H9 (cell line): ENCODE measurements at regions not wholly inside any gene's neighbourhood (a gene's known extent, or its start where the extent isn't known, plus 50 kb on each side); places are given as distances from the start of the nearest gene placed in this dataset.

ENCODE experiments used
- DNase-seq: peaks from one replicate; pipeline ENCODE4 v3.0.0-alpha.2; 2017
- H2AFZ ChIP-seq: one replicate; pipeline ENCODE4 v1.6.1; 2013; ENCODE audit warnings: mild to moderate bottlenecking, low read length, control low read depth, moderate library complexity
- H2AK5ac ChIP-seq: 2 replicates; pipeline ENCODE4 v1.6.1; 2013; ENCODE audit warnings: low read length, control low read depth, mixed read lengths; ENCODE audit not compliant: insufficient read length
- H2BK120ac ChIP-seq: one replicate; pipeline ENCODE4 v1.6.1; 2013; ENCODE audit warnings: low read depth, mild to moderate bottlenecking, low read length, control low read depth, inconsistent platforms; ENCODE audit not compliant: poor library complexity, severe bottlenecking
- H2BK12ac ChIP-seq: 2 replicates; pipeline ENCODE4 v1.6.1; 2013; ENCODE audit warnings: low read length, control low read depth, mixed read lengths, low read depth; ENCODE audit not compliant: insufficient read length
- H2BK15ac ChIP-seq: 2 replicates; pipeline ENCODE4 v1.6.1; 2013; ENCODE audit warnings: low read depth, low read length, control low read depth
- H2BK20ac ChIP-seq: one replicate; pipeline ENCODE4 v1.6.1; 2013; ENCODE audit warnings: low read depth, mild to moderate bottlenecking, low read length, control low read depth, inconsistent platforms; ENCODE audit not compliant: poor library complexity, severe bottlenecking
- H2BK5ac ChIP-seq: 2 replicates; pipeline ENCODE4 v1.6.1; 2013; ENCODE audit warnings: low read length, control low read depth, mixed read lengths; ENCODE audit not compliant: insufficient read length
- H3K14ac ChIP-seq: 2 replicates; pipeline ENCODE4 v1.6.1; 2013; ENCODE audit warnings: low read length, control low read depth; ENCODE audit not compliant: insufficient read depth
- H3K18ac ChIP-seq: 2 replicates; pipeline ENCODE4 v1.6.1; 2013; ENCODE audit warnings: low read depth, mild to moderate bottlenecking, mixed read lengths, low read length, control low read depth; ENCODE audit not compliant: insufficient read length
- H3K23ac ChIP-seq: 2 replicates; pipeline ENCODE4 v1.6.1; 2013; ENCODE audit warnings: low read length, control low read depth, mixed read lengths, low read depth; ENCODE audit not compliant: insufficient read length
- H3K23me2 ChIP-seq: 2 replicates; pipeline ENCODE4 v1.6.1; 2013; ENCODE audit warnings: low read depth, mild to moderate bottlenecking, mixed read lengths, low read length, control low read depth; ENCODE audit not compliant: insufficient read length, poor library complexity, severe bottlenecking
- H3K27ac ChIP-seq: 2 replicates; pipeline ENCODE4 v1.5.1; 2013; ENCODE audit warnings: low read length, control low read depth, mixed read lengths, low read depth; ENCODE audit not compliant: insufficient read length
- H3K27me3 ChIP-seq: 2 replicates; pipeline ENCODE4 v1.6.1; 2013; ENCODE audit warnings: low read length, control low read depth, inconsistent platforms; ENCODE audit not compliant: insufficient read depth
- H3K4ac ChIP-seq: 2 replicates; pipeline ENCODE4 v1.6.1; 2013; ENCODE audit warnings: low read depth, mild to moderate bottlenecking, control low read depth, inconsistent platforms, low read length, moderate library complexity
- H3K4me1 ChIP-seq: 2 replicates; pipeline ENCODE4 v1.6.1; 2013; ENCODE audit warnings: low read length, control low read depth, inconsistent platforms; ENCODE audit not compliant: insufficient read depth
- H3K4me2 ChIP-seq: 2 replicates; pipeline ENCODE4 v1.6.1; 2013; ENCODE audit warnings: low read length, control low read depth, mixed read lengths; ENCODE audit not compliant: insufficient read length, insufficient read depth
- H3K56ac ChIP-seq: 2 replicates; pipeline ENCODE4 v1.6.1; 2013; ENCODE audit warnings: low read depth, mild to moderate bottlenecking, mixed read lengths, low read length, control low read depth; ENCODE audit not compliant: insufficient read length
- H3K79me1 ChIP-seq: 2 replicates; pipeline ENCODE4 v1.6.1; 2013; ENCODE audit warnings: low read depth, mild to moderate bottlenecking, moderate library complexity, low read length, control low read depth, inconsistent platforms; ENCODE audit not compliant: insufficient read depth, poor library complexity, severe bottlenecking
- H3K79me2 ChIP-seq: 2 replicates; pipeline ENCODE4 v1.6.1; 2013; ENCODE audit warnings: low read length, control low read depth, inconsistent platforms; ENCODE audit not compliant: insufficient read depth
- H3K9ac ChIP-seq: 2 replicates; pipeline ENCODE4 v1.6.1; 2013; ENCODE audit warnings: low read length, control low read depth, mixed read lengths; ENCODE audit not compliant: insufficient read length; ENCODE audit errors: extremely low read depth
- H3K9me3 ChIP-seq: one replicate; pipeline ENCODE4 v1.6.1; 2013; ENCODE audit warnings: low read depth, low read length, inconsistent platforms; ENCODE audit not compliant: control insufficient read depth
- H3T11ph ChIP-seq: one replicate; pipeline ENCODE4 v1.6.1; 2013; ENCODE audit warnings: mild to moderate bottlenecking, low read length, control low read depth, inconsistent platforms
- H4K20me1 ChIP-seq: one replicate; pipeline ENCODE4 v1.6.1; 2013; ENCODE audit not compliant: control insufficient read depth, insufficient read length, insufficient read depth
- H4K5ac ChIP-seq: 2 replicates; pipeline ENCODE4 v1.6.1; 2013; ENCODE audit warnings: low read depth, mild to moderate bottlenecking, mixed read lengths, low read length, control low read depth; ENCODE audit not compliant: insufficient read length
- H4K8ac ChIP-seq: replicated peaks from 2 replicates; pipeline ENCODE4 v1.6.1; 2013; ENCODE audit warnings: low read length, control low read depth, mixed read lengths, low read depth; ENCODE audit not compliant: insufficient read length
- H4K91ac ChIP-seq: 2 replicates; pipeline ENCODE4 v1.6.1; 2013; ENCODE audit warnings: low read depth, mild to moderate bottlenecking, moderate library complexity, mixed read lengths, low read length, control low read depth; ENCODE audit not compliant: insufficient read length
- H3K27ac Mint-ChIP-seq, 3 experiments: 2 replicates in 2 of 3; 3 replicates in 1 of 3; pipeline ENCODE4 v1.8.0; 2020 to 2021; ENCODE audit warnings: mixed read lengths in 3 of 3, mild to moderate bottlenecking in 1 of 3, moderate library complexity in 1 of 3
- H3K27me3 Mint-ChIP-seq: 2 replicates; pipeline ENCODE4 v1.8.0; 2021; ENCODE audit warnings: low read depth, mild to moderate bottlenecking, moderate library complexity, mixed read lengths
- H3K36me3 Mint-ChIP-seq, 3 experiments: 2 replicates in 2 of 3; 3 replicates in 1 of 3; pipeline ENCODE4 v1.8.0; 2020 to 2021; ENCODE audit warnings: low read depth in 3 of 3, mixed read lengths in 3 of 3; ENCODE audit not compliant: insufficient read depth in 1 of 3
- H3K4me1 Mint-ChIP-seq, 2 experiments: 2 replicates each; pipeline ENCODE4 v1.8.0; 2020; ENCODE audit warnings: mixed read lengths in 2 of 2
- H3K4me3 Mint-ChIP-seq, 2 experiments: 2 replicates in 1 of 2; 3 replicates in 1 of 2; pipeline ENCODE4 v1.8.0; 2020 to 2021; ENCODE audit warnings: mild to moderate bottlenecking in 2 of 2, mixed read lengths in 2 of 2, moderate library complexity in 1 of 2
- H3K9me3 Mint-ChIP-seq, 2 experiments: 2 replicates in 1 of 2; 3 replicates in 1 of 2; pipeline ENCODE4 v1.8.0; 2020; ENCODE audit warnings: mild to moderate bottlenecking in 2 of 2, mixed read lengths in 2 of 2, moderate library complexity in 1 of 2
- CTCF ChIP-seq: fragments of 200-600 bp; sonication (generic); conservative IDR thresholded peaks from 3 replicates; pipeline ENCODE4 v1.8.0; 2021; ENCODE audit warnings: antibody characterized with exemption, mild to moderate bottlenecking
- WGBS: extraction: QIAGEN DNeasy Blood & Tissue Kit; methylation state at CpG from one replicate; pipeline ENCODE4 v1.1.7; 2013; ENCODE audit warnings: missing lambda C conversion rate, low lambda C conversion rate, mixed read lengths; ENCODE audit not compliant: insufficient read length; ENCODE audit errors: extremely low coverage; 5-methylcytosine and 5-hydroxymethylcytosine counted together

GRCh38 chr16:7805686-7806396, 473.2 kb downstream of the RBFOX1 start:
- Mint-ChIP-seq H3K9me3 (peaks cover 3 to 9% of the 10 kb centered on the region in 2 experiments; a peak in 2 of 5 replicates), H3K36me3 (no peaks in the 10 kb centered on the region; a peak in 2 of 7 replicates), H3K4me1 (peaks cover 7 to 10% of the 10 kb centered on the region in 2 experiments), H3K27ac (peak overlapping the region in 1 of 3 experiments; percentile 53; a peak in 1 of 7 replicates), H3K4me3 (no peak overlapping the region), H3K27me3 (no peaks in the 10 kb centered on the region; the same call in 1 of the 2 replicates)
- no CpG with 5 or more reads among the region's 8 CpGs for WGBS
- Histone ChIP-seq H3K56ac (no peak overlapping the region), H3K9me3 (no peaks in the 10 kb centered on the region), H4K8ac (no peak overlapping the region), H3T11ph (no peak overlapping the region), H3K23me2 (no peaks in the 10 kb centered on the region), H2AK5ac (no peak overlapping the region), H2BK15ac (no peak overlapping the region), H3K23ac (no peak overlapping the region), H3K27me3 (no peaks in the 10 kb centered on the region), H3K4ac (no peak overlapping the region), H3K27ac (no peak overlapping the region), H3K14ac (no peak overlapping the region), H4K91ac (no peak overlapping the region), H3K18ac (no peak overlapping the region), H3K79me1 (no peaks in the 10 kb centered on the region), H3K4me1 (no peaks in the 10 kb centered on the region; the same call in none of the 2 replicates), H2BK120ac (no peak overlapping the region), H3K79me2 (no peaks in the 10 kb centered on the region), H3K9ac (no peak overlapping the region), H2BK20ac (no peak overlapping the region), H2BK5ac (no peak overlapping the region), H4K5ac (no peak overlapping the region), H2BK12ac (no peak overlapping the region), H3K4me2 (no peak overlapping the region), H2AFZ (no peak overlapping the region), H4K20me1 (no peaks in the 10 kb centered on the region)
- DNase-seq, result no peak
- no peak; the same call in 2 of the 3 replicates for TF ChIP-seq CTCF
